Fibroblast of lung (primary cell): ENCODE measurements at regions not wholly inside any gene's neighbourhood (a gene's known extent, or its start where the extent isn't known, plus 50 kb on each side); places are given as distances from the start of the nearest gene placed in this dataset.

ENCODE experiments used
- CTCF ChIP-seq, 2 donors: IDR thresholded peaks in 1 of 2; conservative IDR thresholded peaks in 1 of 2; 1 replicate in 1 of 2; 2 replicates in 1 of 2; pipeline ENCODE4 v1.5.1; 2011 to 2012; ENCODE audit warnings: low read length in 2 of 2, control low read depth in 1 of 2, inconsistent platforms in 1 of 2, low read depth in 1 of 2, mild to moderate bottlenecking in 1 of 2
- EZH2 ChIP-seq: IDR thresholded peaks from 2 replicates; pipeline ENCODE4 v1.5.1; 2012; ENCODE audit warnings: low read length, control low read depth, mild to moderate bottlenecking; ENCODE audit errors: missing control alignments

- TF ChIP-seq CTCF (conservative IDR thresholded peaks at IDR 0.05 in 1 of 2, IDR thresholded peaks at IDR 0.05 in 1 of 2; ENCODE audit: low read depth in 1 of 2, low read length in 2 of 2) (no peak), EZH2 (no peak)
Observed at GRCh38 chr1:172902861-172903381, 147.8 kb downstream of the TNFSF18 start.
